Body of pancreas (tissue), 4 donors: ENCODE measurements at regions not wholly inside any gene's neighbourhood (a gene's known extent, or its start where the extent isn't known, plus 50 kb on each side); places are given as distances from the start of the nearest gene placed in this dataset.

Experiments
- CTCF ChIP-seq, 7 experiments: fragments of 450-650 bp in 4 of 7; fragments of 200-600 bp in 3 of 7; sonication (generic) in 3 of 7; IDR thresholded peaks; one replicate each; pipeline ENCODE4 v1.5.1; 2016 to 2019; ENCODE audit warnings: antibody characterized with exemption in 7 of 7
- POLR2A ChIP-seq, 3 donors: fragments of 450-650 bp; IDR thresholded peaks; one replicate each; pipeline ENCODE4 v1.6.1; 2016; ENCODE audit warnings: antibody characterized with exemption in 3 of 3, mild to moderate bottlenecking in 2 of 3

GRCh38 chr11:69914286-69915150 is 95.3 kb upstream of the FGF3 start:
- no peak for TF ChIP-seq CTCF (IDR thresholded peaks at IDR 0.05)
- no peak for TF ChIP-seq POLR2A (IDR thresholded peaks at IDR 0.05)
